ENCODE measurements at regions not wholly inside any gene's neighbourhood (a gene's known extent, or its start where the extent isn't known, plus 50 kb on each side); places are given as distances from the start of the nearest gene placed in this dataset.

- Histone ChIP-seq H3K79me2 (ENCODE audit: insufficient read depth) (no peaks in the 10 kb centered on the region), H2AFZ (ENCODE audit: low read depth) (no peak overlapping the region), H3F3A (replicated peaks; ENCODE audit: insufficient read depth) (no peaks in the 10 kb centered on the region), H4K20me1 (ENCODE audit: insufficient read depth) (no peaks in the 10 kb centered on the region), H3K4me1 (ENCODE audit: control insufficient read depth in 1 of 2, insufficient read depth in 2 of 2, low read depth in 1 of 2, low read length in 1 of 2) (peaks cover 0 to 2% of the 10 kb centered on the region in 2 experiments; a peak in 1 of 4 replicates), H3K4me3 (ENCODE audit: low read depth in 2 of 2, low read length in 1 of 2) (no peak overlapping the region), H3K9me2 (no peaks in the 10 kb centered on the region), H3K27ac (ENCODE audit: low read depth in 2 of 2, low read length in 1 of 2) (no peak overlapping the region), H3K27me3 (ENCODE audit: insufficient read depth) (no peaks in the 10 kb centered on the region), H3K9ac (no peak overlapping the region), H3K36me3 (replicated peaks in 1 of 2; ENCODE audit: control insufficient read depth in 1 of 2, insufficient read depth in 2 of 2, low read length in 1 of 2) (no peaks in the 10 kb centered on the region), H3K9me3 (no peaks in the 10 kb centered on the region), H3K4me2 (no peak overlapping the region)
- TF ChIP-seq SMC3 (IDR thresholded peaks at IDR 0.05; ENCODE audit: low read depth, low read length) = no peak
- TF ChIP-seq GATA2 (CRISPR knock-in tag; IDR thresholded peaks at IDR 0.05) = no peak
- TF ChIP-seq IRF3 (IDR thresholded peaks at IDR 0.05; ENCODE audit: low read depth, low read length) = no peak
- TF ChIP-seq EP300 (IDR thresholded peaks at IDR 0.05; ENCODE audit: borderline replicate concordance in 1 of 2, low read depth in 1 of 2, low read length in 1 of 2) = no peak
- TF ChIP-seq YY1 (IDR thresholded peaks at IDR 0.05; ENCODE audit: low read depth) = no peak
- no peak for TF ChIP-seq MXI1 (IDR thresholded peaks at IDR 0.05; ENCODE audit: low read depth, low read length)
- no peak for TF ChIP-seq USF1 (IDR thresholded peaks at IDR 0.05; ENCODE audit: borderline replicate concordance, low read depth)
- no peak for TF ChIP-seq REST (IDR thresholded peaks at IDR 0.05; ENCODE audit: low read depth, low read length)
- no peak for TF ChIP-seq MAX (IDR thresholded peaks at IDR 0.05; ENCODE audit: low read depth)
- CTCF ChIA-PET = interaction anchor here (1.0 to 2.1 kb wide), 2 partner anchors 87 to 201 kb away, joined by 3 to 6 read pairs; no protein-coding TSS in a partner anchor
- POLR2A ChIA-PET = no interaction called here
- DNase-seq = no peak
- 71% methylated on average over 7 of the region's 7 CpGs for WGBS (ENCODE audit: low lambda C conversion rate)
Observed at GRCh38 chr2:172374318-172375240, 52.8 kb upstream of the ITGA6 start.
